CD4-positive, alpha-beta T cell treated with Interleukin-1 beta for 1 hour (primary cell): ENCODE measurements at regions not wholly inside any gene's neighbourhood (a gene's known extent, or its start where the extent isn't known, plus 50 kb on each side); places are given as distances from the start of the nearest gene placed in this dataset.
"Not testable (repeated sequence)": the region's sequence is repeated elsewhere in the genome, so short reads cannot be mapped to it uniquely, and the experiment has no call there.

Experiments used
- DNase-seq, 2 donors: peaks; one replicate each; pipeline ENCODE4 v3.0.0-alpha.2; 2020 to 2022

DNA sequence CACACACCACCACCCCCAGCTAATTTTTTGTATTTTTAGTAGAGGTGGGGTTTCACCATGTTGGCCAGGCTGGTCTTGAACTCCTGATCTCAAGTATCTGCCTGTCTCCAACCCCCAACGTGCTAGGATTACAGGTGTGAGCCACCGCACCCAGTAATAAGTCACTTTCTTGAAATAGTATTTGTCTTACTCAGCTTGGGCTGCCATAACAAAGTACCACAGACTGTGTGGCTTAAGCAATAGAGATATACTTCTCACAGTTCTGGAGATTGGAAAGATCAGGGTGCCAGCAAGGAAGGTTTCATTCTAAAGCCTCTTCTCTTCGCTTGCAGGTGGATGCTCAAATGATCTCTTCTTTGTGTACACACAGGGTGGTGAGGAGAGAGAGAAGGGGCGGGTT is 99.8 kb downstream of the ARRDC3 start:
- no peak for DNase-seq

DNA sequence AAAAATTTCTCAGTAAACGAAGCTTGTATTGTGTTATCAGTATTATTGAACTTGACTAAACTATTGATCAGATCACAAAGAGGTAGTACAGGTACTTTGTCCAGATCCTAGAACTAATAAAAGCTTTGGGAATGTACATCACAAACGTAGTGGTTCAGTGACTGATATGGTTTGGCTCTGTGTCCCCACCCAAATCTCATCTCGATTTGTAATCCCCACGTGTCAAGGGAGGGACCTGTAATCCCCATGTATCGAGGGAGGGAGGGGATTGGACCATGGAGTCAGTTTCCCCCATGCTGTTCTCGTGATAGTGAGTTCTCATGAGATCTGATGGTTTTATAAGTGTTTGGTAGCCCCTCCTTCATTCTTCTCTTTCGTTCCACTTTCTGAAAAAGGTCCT is 100.9 kb downstream of the ARRDC3 start:
- no peak for DNase-seq

DNA sequence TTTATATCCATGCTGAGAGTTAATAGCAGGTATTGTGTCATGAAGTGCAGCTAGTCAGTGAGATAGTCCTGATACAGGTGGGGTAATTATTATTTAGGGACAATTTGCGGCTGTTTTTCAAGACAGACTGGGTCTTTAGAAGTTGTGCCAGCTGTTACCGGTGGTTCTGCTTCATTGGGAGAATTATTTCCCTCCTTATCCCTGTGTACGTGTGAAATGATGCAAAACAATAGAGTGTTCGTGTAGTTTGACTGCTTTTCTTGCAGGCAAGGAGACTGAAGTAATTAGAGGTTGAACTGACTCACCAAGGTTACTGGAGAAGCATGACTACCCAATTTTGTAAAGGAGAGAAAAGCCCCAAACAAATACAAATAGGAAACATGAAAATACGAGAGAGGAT is 101.7 kb downstream of the ARRDC3 start:
- no peak for DNase-seq

DNA sequence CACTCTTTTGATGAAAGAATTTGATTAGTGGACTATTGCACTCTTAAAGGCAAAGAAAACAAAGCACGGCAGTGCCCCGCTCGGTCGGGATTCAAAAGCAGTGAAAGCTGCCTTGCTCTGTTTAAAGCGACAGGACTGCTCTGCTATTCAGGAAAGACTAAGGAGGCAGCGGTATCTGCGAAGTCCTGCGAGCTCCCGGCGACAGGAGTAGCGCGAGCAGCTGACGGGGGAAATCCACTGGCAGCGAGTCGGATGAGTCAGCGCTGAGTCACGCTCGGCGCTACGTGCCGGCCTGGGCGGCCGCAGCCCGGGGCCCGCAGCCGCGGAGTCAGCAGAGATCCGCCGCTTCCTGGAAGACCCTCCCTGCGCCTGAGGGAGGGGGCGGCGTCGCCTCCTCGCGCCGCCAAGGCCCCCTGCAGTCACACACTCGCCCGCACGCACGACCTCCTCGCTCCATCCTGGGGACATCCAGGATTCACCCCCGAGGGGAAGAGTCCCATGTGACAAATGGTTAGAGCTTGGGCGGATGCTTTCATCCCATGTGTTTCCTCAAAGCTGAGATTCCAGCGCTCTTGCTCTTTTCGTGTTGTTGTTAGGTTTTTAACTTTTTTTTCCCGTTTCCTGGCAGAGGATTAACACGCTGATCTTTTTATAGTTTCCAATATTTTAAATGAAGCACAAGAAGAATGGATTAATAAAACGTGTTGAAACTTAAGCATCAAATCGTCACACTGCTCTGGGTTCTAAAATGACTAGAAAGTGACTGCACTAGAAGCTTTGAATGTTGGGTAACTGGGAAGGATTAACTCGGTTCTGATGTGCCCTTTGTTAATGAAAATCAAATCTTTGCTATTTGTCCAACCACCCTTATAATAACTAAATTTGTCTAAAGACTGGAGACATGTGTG is 102.5 kb downstream of the ARRDC3 start:
- DNase-seq, result peak; percentile 81 to 88

DNA sequence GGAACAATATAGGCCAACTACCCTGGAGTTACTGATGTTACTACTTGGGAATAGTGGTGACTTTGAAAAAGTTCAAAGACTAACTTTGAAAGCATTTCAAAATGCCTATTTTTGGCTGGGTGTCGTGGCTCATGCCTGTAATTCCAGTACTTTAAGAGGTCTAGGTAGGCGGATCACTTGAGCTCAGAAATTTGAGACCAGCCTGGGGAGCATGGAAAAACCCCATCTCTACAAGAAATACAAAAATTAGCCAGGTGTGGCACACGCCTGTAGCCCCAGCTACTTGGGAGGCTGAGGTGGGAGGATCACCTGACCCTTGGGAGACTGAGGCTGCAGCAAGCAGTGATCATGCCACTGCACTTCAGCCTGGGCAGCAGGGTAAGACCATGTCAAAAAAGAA is 105.3 kb downstream of the ARRDC3 start:
- no peak for DNase-seq

DNA sequence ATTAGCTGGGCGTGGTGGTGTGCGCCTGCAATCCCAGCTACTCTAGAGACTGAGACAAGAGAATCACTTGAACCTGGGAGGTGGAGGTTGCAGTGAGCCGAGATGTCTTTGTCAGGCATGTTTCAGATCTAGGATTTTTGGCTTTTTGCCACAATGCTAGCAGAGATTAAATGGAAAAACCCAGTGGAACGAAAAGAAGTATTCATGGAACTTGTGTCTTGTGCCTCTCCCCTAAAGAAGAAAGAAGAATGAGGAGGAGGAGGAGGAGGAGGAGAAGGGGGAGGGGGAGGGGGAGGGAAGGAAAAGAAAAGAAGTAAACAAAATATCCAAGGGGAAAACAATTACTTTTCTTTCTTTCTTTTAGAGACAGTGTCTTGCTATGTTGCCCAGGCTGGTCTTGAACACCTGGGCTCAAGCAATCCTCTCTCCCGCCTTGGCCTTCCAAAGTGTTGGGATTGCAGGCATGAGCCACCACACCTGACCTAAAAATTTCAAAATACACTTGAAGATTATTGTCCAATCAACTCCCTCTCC is 106.0 kb downstream of the ARRDC3 start:
- DNase-seq, result no peak

DNA sequence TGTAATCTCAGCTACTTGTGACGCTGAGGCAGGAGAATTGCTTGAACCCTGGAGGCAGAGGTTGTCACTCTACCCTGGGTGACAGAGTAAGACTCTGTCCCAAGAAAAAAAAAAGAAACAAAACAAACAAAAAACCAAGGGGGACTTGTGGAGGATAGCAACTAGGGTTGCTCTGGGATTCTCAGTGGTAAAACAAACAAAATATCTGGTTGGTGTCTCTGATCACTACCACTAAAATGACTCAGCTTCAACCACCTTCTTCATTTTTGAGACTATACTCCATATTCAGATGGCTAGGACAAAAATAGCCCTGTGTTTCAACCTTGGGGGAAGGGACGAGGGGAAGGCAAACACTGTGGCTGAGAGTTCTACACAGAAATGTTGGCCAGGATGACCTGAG is 110.3 kb downstream of the ARRDC3 start:
- no peak for DNase-seq

DNA sequence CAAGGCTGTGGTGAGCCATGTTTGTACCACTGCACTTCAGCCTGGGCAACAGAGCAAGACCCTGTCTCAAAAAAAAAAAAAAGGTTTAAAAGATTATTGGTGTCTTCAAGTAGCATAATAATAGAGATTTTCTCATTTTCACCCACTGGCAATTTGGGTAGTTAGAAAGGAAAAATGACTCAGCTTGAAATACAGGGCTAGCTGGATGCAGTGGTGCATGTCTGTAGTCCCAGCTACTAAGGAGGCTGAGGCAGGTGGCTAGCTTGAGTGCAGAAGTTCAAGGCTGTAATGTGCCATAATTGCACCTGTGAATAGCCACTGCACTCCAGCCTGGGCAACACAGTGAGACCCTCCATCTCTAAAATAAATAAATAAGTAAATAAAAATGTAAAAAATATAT is 111.1 kb downstream of the ARRDC3 start:
- no peak for DNase-seq

DNA sequence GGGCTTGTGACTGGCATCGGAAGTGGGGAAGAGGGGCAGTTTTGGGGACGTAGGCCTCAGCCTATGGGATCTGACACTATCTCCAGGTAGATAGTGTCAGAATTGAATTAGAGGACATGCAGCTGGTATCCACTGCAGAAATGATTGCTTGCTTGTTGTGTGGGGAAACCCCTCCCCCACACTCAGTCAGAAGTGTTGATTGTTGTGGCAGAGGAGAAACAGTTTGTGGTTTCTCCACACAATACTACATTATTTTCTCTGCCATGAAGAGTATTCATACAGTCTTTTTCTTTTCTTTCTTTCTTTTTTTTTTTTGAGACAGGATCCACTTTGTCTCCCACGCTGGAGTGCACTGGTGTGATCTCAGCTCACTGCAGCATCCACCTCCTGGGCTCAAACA is 113.9 kb downstream of the ARRDC3 start:
- DNase-seq, result no peak

DNA sequence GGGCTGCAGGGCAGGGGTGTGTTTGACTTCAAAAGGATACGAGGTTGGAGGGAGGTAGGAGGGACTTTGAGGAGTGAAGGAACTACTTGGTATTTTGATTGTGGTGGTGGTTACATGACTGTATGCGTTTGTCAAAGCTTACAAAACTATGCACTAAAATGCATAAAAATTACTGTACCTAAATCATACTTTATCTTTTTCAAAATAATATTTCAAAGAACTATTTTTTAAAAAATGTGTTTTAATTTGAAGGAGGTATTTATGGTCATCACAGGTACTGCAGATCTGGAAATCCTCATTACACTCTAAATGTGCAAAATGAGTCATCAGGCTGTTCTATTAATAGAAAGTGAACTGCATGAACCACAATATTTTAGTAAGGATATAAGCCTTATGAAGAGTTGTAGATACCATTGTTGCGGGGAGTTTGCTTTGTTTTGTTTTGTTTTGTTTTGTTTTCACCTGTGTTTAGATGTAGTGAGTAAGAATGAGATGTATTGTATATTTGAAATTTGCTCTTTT is 116.9 kb downstream of the ARRDC3 start:
- no peak for DNase-seq

DNA sequence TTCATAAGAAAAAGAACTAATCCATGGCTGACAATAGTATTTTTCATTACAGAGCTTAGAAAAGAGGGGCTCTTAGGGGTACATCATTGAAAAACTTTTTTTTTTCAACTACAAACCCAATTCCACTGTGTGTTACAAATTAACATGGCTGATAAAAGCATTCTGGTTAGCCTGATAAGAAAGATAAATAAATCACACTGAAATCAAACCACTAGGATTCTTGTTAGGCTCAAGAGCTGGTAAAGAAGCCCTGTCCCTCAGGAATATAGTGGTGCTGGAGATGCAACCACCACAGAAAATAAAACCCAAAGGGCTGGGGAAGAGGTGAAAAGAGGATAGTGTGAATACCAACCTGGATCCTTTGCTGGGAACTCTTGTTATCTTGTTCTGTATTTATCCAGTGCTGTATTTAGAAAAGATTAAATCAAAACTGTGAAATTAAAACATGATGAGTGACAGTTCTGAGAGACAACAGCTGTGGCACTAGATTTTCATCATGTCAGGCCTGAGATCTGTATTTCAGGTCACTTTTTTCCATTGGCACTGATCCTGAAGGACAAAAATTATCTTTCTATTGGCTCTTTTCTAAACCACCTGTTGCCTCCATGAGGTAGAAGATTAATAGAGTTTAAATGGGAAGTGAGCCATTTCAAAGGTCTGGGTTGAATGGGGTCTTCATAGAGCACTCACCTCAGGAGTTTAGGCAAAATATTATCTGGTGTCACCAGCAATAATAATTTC is 118.6 kb downstream of the ARRDC3 start:
- DNase-seq, result no peak

DNA sequence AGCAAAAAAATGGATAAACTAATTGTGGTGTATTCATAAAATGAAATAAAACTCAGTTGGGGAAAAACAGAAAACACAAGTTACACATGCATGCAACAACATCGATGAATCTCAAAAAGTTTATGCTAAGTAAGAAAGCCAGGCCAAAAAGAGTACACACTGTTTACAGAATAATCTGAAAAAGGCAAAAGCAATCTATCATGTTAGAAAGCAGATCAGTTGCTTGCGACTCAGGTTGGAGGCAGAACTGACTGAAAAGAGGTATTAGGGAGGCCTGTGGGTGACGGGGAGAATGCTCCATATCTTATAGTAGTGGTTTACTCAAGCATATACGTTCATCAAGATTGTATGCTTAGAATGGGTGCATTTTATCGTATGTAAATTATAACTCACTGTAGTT is 119.2 kb downstream of the ARRDC3 start:
- no peak for DNase-seq

DNA sequence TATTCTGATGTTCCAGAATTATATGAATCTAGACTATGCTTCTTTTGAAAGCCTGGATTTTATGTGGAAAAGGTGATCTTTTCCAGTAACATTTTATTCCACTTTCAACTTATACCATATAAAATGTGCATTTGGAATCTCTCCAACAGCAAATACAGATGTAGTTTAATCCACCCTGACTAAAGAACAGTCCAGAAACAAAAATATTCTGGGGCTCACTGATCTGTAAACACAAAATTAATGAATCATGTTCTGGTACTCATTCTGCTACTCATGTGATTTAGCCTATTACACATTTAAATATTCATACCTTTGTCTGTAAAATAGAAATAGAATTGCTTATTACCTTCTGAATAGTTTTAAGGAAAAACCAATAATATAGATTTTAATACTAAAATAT is 125.8 kb downstream of the ARRDC3 start:
- DNase-seq, result no peak

DNA sequence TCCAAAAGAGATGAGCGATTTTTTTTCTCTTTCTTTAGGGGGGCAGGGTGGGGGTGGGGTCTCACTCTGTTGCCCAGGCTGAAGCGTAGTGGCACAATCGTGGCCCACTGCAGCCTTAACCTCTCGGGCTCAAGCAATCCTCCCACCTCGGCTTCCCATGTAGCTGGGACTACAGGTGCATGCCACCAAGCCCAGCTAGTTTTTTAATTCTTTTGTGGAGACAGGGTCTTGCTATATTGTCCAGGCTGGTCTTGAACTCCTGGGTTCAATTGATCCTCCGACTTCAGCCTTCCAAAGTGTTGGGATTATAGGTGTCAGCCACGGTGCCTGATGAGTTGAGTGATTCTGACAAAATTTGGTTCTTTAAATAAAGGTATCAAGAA is 127.0 kb downstream of the ARRDC3 start:
- DNase-seq, result no peak

DNA sequence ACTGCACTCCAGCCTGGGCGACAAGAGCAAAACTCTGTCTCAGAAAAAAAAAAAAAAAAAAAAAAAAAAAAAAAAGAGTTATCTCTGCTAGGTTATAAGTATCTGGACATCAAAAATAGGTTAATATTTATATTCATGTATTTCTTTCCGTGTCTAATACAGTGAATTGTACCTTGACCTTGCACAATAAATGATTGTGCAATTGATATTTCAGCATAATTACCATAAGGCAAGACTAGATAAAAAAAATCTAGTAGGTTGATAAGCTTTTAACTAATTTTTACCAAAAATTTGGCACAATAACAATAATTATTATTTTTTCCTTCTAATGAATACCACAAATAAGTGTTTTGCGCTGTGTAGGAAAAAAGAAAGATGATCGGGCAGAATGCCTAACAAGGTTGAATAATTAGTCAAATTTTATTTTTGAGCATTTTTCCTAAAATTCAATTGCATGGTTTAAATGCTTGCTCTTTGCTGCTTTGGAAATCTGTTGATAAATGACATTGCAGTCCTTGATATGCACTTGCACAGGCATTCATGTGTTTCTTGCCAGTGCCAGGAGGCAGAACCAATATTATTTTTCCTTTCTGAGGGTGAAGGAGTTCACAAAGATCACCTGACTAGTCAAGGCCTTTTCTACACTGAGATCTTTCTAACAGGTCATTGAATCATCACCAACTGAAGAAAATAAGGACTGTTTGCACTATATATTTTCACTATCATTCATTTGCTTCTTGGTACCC is 127.5 kb downstream of the ARRDC3 start:
- DNase-seq, result no peak

DNA sequence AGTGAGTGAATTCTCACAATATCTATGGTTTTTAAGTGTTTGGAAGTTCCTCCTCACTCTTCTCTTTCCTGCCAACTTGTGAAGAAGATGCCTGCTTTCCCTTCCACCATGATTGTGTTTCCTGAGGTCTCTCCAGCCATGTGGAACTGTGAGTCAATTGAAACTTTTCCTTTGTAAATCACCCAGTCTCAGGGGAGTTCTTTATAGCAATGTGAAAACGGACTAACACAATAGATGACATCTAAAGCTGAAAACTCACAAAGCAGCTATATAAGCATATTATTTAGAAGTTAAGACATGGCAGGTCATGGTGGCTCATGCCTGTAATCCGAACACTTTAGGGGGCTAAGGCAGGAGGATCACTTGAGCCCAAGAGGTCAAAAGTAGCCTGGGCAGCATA is 130.2 kb downstream of the ARRDC3 start:
- no peak for DNase-seq

DNA sequence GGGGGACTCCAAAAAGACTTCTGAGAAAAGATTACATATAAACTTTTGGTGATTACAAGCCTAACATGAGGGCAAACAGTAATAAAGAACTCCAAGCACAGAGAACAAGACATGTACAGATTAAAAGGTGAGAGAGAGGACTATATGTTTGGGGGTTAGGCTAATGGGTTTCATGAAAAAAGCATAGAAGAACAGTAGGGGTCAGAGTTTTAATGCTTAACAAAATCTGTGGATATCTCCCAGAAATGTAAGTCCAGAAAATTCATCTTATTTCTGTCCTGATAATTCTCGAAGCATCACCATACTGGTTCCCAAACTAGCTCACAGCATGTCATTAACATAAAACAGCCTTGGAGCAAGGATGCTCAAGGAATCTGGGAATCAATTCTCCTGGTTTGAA is 137.2 kb downstream of the ARRDC3 start:
- DNase-seq, result no peak

DNA sequence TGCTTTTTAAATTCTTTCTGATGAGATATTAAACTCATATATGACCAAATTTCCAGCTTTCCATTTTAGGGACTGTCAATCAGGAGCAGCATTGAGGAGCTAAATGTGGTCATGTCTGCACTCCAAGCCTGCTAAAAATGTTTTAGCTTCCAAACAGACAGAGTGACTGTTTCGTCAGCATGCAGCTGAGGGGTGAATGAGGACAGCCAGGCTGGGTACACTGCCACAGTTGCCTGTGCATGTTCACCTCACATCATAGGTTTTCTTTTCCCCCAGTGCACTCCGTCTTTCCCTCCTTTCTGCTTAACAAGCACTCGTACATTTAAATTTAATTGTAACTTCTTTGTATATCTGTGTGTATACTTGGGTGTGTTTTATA is 138.1 kb downstream of the ARRDC3 start:
- no peak for DNase-seq

DNA sequence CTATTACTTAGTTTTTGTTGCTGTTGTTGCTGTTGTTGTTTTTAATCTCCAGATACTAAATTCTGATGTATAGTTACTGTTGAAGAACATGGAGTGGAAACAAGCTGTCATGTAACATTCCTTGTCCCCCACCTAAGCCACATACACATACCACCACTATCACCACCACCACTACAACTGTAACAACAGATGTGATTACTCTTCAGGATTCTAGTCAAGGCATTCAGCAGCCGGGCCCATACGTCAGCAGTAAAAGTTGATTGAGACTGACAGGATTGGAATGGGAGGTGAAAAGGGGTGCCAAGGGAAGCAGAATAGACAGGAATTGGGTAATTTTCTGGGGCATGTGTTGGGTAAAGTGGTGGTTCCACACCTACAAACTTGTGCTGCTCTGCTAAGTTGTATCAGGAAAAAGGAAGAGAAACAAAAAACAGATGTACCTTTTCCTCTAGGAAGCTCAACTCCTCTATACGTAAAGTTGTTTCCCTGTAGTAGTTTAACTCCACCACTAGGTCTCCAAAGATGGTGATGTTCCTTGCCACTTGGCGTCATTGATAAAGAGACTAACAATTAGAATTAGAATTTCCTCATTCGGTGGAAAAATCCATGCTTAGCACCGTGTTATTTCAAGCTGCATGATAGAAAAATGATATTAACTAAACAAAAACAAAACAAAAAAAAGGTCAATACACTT is 138.6 kb downstream of the ARRDC3 start:
- no peak for DNase-seq

DNA sequence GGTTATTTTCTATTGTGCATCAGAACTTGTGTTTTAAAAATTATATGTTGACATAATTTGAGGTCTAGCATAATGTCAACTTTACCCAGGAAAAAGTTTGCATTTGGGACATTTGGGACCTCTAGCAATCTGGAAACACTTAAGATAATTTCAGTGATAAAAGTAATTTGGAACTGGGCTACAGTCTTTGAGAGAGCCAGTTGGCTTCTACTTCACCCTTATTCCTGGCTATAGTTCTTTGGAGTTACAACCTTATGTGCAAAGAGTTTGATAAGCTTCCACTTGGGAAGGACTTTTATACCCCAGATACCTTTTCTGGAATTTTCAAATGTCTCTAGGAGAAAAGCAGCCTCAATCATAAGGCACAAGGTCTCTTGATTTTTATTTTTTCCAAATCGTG is 139.3 kb downstream of the ARRDC3 start:
- DNase-seq, result no peak

DNA sequence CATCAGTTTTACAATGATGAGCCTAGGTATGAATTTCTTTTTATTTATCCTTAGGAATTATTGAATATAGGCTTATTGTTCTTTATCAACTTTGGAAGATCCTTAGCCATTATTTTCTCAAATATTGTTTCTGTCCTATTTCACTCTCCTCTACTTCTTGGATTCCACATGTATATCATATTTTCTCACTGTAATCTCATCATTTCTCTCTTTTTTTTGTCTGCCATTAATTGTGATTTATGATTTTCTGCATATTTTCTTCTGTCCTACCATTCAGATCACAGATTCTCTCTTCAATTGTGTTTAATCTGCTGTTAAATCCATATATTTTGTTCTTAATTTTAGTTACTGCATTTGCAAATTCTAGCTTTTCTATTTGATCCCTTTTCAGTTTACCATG is 139.8 kb downstream of the ARRDC3 start:
- no peak for DNase-seq

DNA sequence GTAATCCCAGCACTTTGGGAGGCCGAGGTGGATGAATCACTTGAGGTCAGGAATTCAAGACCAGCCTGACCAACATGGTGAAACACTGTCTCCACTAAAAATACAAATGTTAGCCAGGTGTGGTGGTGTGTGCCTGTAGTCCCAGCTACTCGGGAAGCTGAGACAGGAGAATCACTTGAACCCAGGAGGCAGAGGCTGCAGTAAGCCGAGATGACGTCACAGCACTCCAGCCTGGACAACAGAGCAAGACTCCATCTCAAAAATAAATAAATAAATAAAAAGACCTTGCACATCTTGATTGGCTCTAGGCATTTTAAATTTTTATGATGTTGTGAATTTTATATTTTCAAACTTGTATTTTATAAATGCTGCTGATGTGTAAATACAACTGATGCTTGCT is 141.7 kb downstream of the ARRDC3 start:
- not testable (repeated sequence) for DNase-seq

DNA sequence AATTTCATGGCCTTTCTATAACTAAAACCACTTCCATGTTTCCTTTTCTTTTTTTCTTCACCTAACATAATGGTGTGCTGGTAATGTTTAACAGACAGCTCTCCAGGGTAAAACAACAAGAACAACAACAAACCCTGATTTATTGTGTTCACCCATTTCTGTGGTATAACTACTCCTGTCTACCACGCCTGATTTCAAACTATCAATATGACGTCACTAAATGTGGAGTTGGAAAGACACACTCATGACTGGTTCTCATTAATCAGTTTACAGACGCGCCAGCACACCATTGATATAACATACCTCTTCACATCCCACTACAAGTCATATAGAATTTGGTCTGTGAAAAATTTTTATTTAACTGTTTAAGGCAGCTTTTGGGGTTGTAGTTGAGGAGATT is 142.9 kb downstream of the ARRDC3 start:
- no peak for DNase-seq
